ENCODE measurements at regions not wholly inside any gene's neighbourhood (a gene's known extent, or its start where the extent isn't known, plus 50 kb on each side); places are given as distances from the start of the nearest gene placed in this dataset.

- no peaks in the 10 kb centered on the region for H3K36me3 Mint-ChIP-seq (ENCODE audit: low read depth)
- H3K4me3 Mint-ChIP-seq (ENCODE audit: low read depth) = no peak overlapping the region
- intact Hi-C loops (cut with micrococcal nuclease) = no loop called here
- no peaks in the 10 kb centered on the region for H3K4me1 Mint-ChIP-seq (ENCODE audit: low read depth)
- H3K27ac Mint-ChIP-seq = no peak overlapping the region
- no peaks in the 10 kb centered on the region for H3K27me3 Mint-ChIP-seq (ENCODE audit: low read depth)
- H3K9me3 Mint-ChIP-seq = no peaks in the 10 kb centered on the region
- DNase-seq (ENCODE audit: low spot score) = no peak
Observed at GRCh38 chr7:124088590-124088989, 55.7 kb upstream of the TMEM229A start.

DNA sequence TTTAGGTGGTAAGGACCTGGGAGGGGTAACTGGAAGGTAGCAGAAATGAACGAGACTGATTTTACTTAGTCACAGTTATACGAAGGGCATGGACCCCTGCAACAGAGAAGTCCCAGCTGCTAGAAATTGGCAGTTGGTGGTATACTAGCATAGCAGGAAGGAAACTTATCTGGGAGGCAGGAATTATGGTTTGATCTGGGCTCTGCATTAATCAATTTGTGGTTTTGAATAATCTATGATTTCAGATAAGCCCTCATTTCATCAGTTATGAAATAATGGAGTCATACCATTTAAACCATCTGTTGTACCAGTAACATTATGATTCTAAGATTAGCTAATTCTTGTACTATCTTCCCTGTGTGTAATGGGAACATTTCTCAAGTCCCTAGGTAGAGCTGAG, 54.0 kb upstream of the TMEM229A start:
- no peak for DNase-seq (ENCODE audit: low spot score)
- intact Hi-C loops (cut with micrococcal nuclease) = no loop called here
- no peak overlapping the region for H3K27ac Mint-ChIP-seq
- no peaks in the 10 kb centered on the region for H3K27me3 Mint-ChIP-seq (ENCODE audit: low read depth)
- H3K4me1 Mint-ChIP-seq (ENCODE audit: low read depth) = no peaks in the 10 kb centered on the region
- H3K36me3 Mint-ChIP-seq (ENCODE audit: low read depth) = no peaks in the 10 kb centered on the region
- H3K9me3 Mint-ChIP-seq = no peaks in the 10 kb centered on the region
- no peak overlapping the region for H3K4me3 Mint-ChIP-seq (ENCODE audit: low read depth)

DNA sequence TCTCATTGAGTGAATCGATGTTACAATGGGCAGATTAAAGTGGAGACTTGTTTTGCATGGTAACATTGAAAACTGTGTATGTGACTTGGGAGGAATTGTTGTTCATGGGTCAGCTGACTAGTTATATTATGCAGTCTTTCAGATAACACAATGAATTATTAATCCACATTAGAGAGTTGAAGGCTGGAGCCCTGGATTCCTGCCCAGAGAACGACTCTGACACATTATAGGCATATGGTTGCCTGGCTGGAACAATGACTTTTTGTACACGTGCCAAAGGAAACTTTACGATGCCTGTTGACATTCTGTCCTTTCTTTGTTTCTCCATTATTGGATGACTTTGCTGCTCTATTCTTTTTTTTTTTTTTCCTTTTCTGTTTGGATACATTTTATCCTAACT, 52.3 kb upstream of the TMEM229A start:
- H3K36me3 Mint-ChIP-seq (ENCODE audit: low read depth) = no peaks in the 10 kb centered on the region
- no peaks in the 10 kb centered on the region for H3K9me3 Mint-ChIP-seq
- H3K4me1 Mint-ChIP-seq (ENCODE audit: low read depth) = no peaks in the 10 kb centered on the region
- no peak for DNase-seq (ENCODE audit: low spot score)
- no peak overlapping the region for H3K4me3 Mint-ChIP-seq (ENCODE audit: low read depth)
- H3K27me3 Mint-ChIP-seq (ENCODE audit: low read depth) = no peaks in the 10 kb centered on the region
- H3K27ac Mint-ChIP-seq = no peak overlapping the region
- intact Hi-C loops (cut with micrococcal nuclease) = no loop called here

GRCh38 chr7:124084024-124084423, 51.2 kb upstream of the TMEM229A start:
- no peak overlapping the region for H3K27ac Mint-ChIP-seq
- no peaks in the 10 kb centered on the region for H3K4me1 Mint-ChIP-seq (ENCODE audit: low read depth)
- no peaks in the 10 kb centered on the region for H3K27me3 Mint-ChIP-seq (ENCODE audit: low read depth)
- DNase-seq (ENCODE audit: low spot score) = no peak
- H3K36me3 Mint-ChIP-seq (ENCODE audit: low read depth) = no peaks in the 10 kb centered on the region
- H3K4me3 Mint-ChIP-seq (ENCODE audit: low read depth) = no peak overlapping the region
- no peaks in the 10 kb centered on the region for H3K9me3 Mint-ChIP-seq
- intact Hi-C loops (cut with micrococcal nuclease) = no loop called here
